BJ (cell line): ENCODE measurements at regions not wholly inside any gene's neighbourhood (a gene's known extent, or its start where the extent isn't known, plus 50 kb on each side); places are given as distances from the start of the nearest gene placed in this dataset.

Source experiments
- CTCF ChIA-PET: fragments of 350-600 bp; formaldehyde crosslinking; extraction: SDS; loops from one replicate; lab custom pipeline; 2021; ENCODE audit warnings: antibody characterized with exemption, inconsistent platforms; lab: Yijun Ruan, JAX
- POLR2A ChIA-PET: fragments of 300-600 bp; sonication (Branson Sonifier 250); formaldehyde crosslinking; extraction: SDS; loops from one replicate; lab custom pipeline; 2021; ENCODE audit warnings: antibody characterized with exemption; lab: Charles Lee
- DNase-seq: peaks from one replicate; pipeline ENCODE4 v3.0.0-alpha.2; 2011; ENCODE audit warnings: low read depth
- H3K27me3 ChIP-seq: 2 replicates; pipeline ENCODE4 v1.6.0; 2011; ENCODE audit warnings: low read length; ENCODE audit not compliant: control insufficient read depth, insufficient read depth
- H3K36me3 ChIP-seq: 2 replicates; pipeline ENCODE4 v1.5.1; 2011; ENCODE audit warnings: low read length; ENCODE audit not compliant: control insufficient read depth, insufficient read depth
- H3K4me3 ChIP-seq: 2 replicates; pipeline ENCODE4 v1.5.1; 2011; ENCODE audit warnings: low read depth, mild to moderate bottlenecking, control low read depth, low read length
- CTCF ChIP-seq: IDR thresholded peaks from 2 replicates; pipeline ENCODE4 v1.5.1; 2011; ENCODE audit warnings: low read depth, mild to moderate bottlenecking, control low read depth, inconsistent platforms, low read length, moderate library complexity; ENCODE audit not compliant: insufficient read depth

GRCh38 chr10:108413954-108414353, 1249.4 kb upstream of the SORCS1 start:
- no peak for DNase-seq
- CTCF ChIA-PET, result no interaction called here
- TF ChIP-seq CTCF, result no peak

GRCh38 chr10:108412323-108412722, 1247.8 kb upstream of the SORCS1 start:
- ChIA-PET CTCF (no interaction called here), POLR2A (no interaction called here)
- TF ChIP-seq CTCF, result no peak
- DNase-seq, result no peak
- Histone ChIP-seq H3K4me3 (no peak overlapping the region), H3K27me3 (no peaks in the 10 kb centered on the region), H3K36me3 (no peaks in the 10 kb centered on the region)

More at GRCh38 chr10:108413954-108414353, 1249.4 kb upstream of the SORCS1 start:
- H3K4me3 ChIP-seq, result no peak overlapping the region
- POLR2A ChIA-PET, result no interaction called here
- H3K27me3 ChIP-seq, result no peaks in the 10 kb centered on the region
- H3K36me3 ChIP-seq, result no peaks in the 10 kb centered on the region

- ChIA-PET CTCF (no interaction called here), POLR2A (no interaction called here)
- no peak overlapping the region for H3K4me3 ChIP-seq
- H3K36me3 ChIP-seq, result no peaks in the 10 kb centered on the region
- TF ChIP-seq CTCF, result no peak
- DNase-seq, result no peak
- no peaks in the 10 kb centered on the region for H3K27me3 ChIP-seq
These were observed 1247.4 kb upstream of the SORCS1 start for GRCh38 chr10:108411894-108412293.

GRCh38 chr10:108411206-108411605, 1246.7 kb upstream of the SORCS1 start:
- ChIA-PET POLR2A (no interaction called here), CTCF (no interaction called here)
- no peaks in the 10 kb centered on the region for H3K36me3 ChIP-seq
- no peak overlapping the region for H3K4me3 ChIP-seq
- no peak for TF ChIP-seq CTCF
- DNase-seq, result no peak
- no peaks in the 10 kb centered on the region for H3K27me3 ChIP-seq

- ChIA-PET CTCF (no interaction called here), POLR2A (no interaction called here)
- H3K36me3 ChIP-seq, result no peaks in the 10 kb centered on the region
- DNase-seq, result no peak
- H3K4me3 ChIP-seq, result no peak overlapping the region
- no peak for TF ChIP-seq CTCF
- H3K27me3 ChIP-seq, result no peaks in the 10 kb centered on the region
These were observed 1245.7 kb upstream of the SORCS1 start for GRCh38 chr10:108410236-108410635.
